IMR-90 (cell line): ENCODE measurements at regions not wholly inside any gene's neighbourhood (a gene's known extent, or its start where the extent isn't known, plus 50 kb on each side); places are given as distances from the start of the nearest gene placed in this dataset.

Source experiments
- CEBPB ChIP-seq: IDR thresholded peaks from 2 replicates; pipeline ENCODE4 v1.6.1; 2012; ENCODE audit warnings: low read depth, low read length, improper control_type of control experiment
- NFE2L2 ChIP-seq: fragments of 150-350 bp; IDR thresholded peaks from 2 replicates; pipeline ENCODE4 v1.6.1; 2016; ENCODE audit warnings: low read depth, mild to moderate bottlenecking, low read length
- POLR2A ChIP-seq: IDR thresholded peaks from 2 replicates; pipeline ENCODE4 v1.6.1; 2012; ENCODE audit warnings: mild to moderate bottlenecking, low read depth, low read length
- TF ChIP-seq, protein P1 (sequence below): fragments of 150-350 bp; IDR thresholded peaks from 2 replicates; pipeline ENCODE4 v1.6.1; 2017; ENCODE audit warnings: mild to moderate bottlenecking, antibody characterized with exemption, low read length, low read depth

DNA sequence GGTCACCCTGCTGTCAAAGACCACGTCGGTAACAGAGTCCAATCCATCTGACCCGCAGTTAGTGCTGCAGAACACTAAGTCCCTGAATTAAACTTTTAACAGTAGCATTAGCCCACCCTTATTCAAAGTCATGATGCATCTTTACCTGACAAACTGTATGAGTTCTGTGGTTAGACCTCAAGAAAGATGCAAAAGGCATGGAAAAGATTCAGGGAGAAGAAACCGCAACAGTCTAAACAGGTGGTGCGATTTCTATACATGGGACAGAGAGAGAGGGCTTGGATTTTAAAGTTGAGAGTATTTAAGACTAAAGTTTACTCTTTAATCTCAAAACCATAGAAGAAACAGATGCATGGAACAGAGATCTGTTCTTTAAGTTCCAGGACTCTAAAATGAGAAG is 103.3 kb upstream of the NFE2L3 start:
- no peak for TF ChIP-seq CEBPB
- TF ChIP-seq NFE2L2 = no peak
- no peak for TF ChIP-seq POLR2A
- TF ChIP-seq, protein P1, sequence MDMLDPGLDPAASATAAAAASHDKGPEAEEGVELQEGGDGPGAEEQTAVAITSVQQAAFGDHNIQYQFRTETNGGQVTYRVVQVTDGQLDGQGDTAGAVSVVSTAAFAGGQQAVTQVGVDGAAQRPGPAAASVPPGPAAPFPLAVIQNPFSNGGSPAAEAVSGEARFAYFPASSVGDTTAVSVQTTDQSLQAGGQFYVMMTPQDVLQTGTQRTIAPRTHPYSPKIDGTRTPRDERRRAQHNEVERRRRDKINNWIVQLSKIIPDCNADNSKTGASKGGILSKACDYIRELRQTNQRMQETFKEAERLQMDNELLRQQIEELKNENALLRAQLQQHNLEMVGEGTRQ = no peak
